ENCODE measurements at regions not wholly inside any gene's neighbourhood (a gene's known extent, or its start where the extent isn't known, plus 50 kb on each side); places are given as distances from the start of the nearest gene placed in this dataset.

DNA sequence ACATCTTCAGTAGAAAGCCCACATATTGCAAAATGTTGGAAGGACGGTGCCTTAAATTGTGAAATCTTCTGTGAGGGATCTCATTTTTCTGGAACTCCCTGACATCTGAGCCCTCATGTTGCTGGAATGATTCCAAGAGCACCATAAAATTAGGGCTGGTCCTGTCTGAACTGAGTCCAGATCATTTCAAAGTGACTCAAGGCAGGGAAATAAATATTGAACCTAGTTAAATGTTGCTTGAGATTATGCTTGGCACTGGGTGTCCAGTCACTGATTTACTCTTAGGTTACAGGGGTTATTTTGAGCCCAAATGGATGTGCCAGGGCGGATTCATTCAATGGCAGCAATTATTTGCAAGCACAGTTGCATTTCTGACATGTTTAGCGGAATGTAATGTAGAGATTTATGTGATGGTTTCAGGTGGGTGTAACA is 437.0 kb downstream of the PIK3R1 start:
- TF ChIP-seq, protein P1, sequence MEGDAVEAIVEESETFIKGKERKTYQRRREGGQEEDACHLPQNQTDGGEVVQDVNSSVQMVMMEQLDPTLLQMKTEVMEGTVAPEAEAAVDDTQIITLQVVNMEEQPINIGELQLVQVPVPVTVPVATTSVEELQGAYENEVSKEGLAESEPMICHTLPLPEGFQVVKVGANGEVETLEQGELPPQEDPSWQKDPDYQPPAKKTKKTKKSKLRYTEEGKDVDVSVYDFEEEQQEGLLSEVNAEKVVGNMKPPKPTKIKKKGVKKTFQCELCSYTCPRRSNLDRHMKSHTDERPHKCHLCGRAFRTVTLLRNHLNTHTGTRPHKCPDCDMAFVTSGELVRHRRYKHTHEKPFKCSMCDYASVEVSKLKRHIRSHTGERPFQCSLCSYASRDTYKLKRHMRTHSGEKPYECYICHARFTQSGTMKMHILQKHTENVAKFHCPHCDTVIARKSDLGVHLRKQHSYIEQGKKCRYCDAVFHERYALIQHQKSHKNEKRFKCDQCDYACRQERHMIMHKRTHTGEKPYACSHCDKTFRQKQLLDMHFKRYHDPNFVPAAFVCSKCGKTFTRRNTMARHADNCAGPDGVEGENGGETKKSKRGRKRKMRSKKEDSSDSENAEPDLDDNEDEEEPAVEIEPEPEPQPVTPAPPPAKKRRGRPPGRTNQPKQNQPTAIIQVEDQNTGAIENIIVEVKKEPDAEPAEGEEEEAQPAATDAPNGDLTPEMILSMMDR (IDR thresholded peaks at IDR 0.05) = no peak
- no peak for TF ChIP-seq EP300 (IDR thresholded peaks at IDR 0.05)
- TF ChIP-seq POLR2A (IDR thresholded peaks at IDR 0.05) = no peak
- Histone ChIP-seq H3K4me3 (no peak overlapping the region), H3K27me3 (no peaks in the 10 kb centered on the region), H3K4me1 (ENCODE audit: insufficient read depth) (no peaks in the 10 kb centered on the region), H3K27ac (no peak overlapping the region), H3K9me3 (no peaks in the 10 kb centered on the region), H3K36me3 (no peaks in the 10 kb centered on the region)
- no peak for DNase-seq
- WGBS, 3 donors = 61 to 82% (median 75%) methylated on average over 3 of the region's 3 CpGs
- intact Hi-C loops (cut with DNase I) = no loop called here

DNA sequence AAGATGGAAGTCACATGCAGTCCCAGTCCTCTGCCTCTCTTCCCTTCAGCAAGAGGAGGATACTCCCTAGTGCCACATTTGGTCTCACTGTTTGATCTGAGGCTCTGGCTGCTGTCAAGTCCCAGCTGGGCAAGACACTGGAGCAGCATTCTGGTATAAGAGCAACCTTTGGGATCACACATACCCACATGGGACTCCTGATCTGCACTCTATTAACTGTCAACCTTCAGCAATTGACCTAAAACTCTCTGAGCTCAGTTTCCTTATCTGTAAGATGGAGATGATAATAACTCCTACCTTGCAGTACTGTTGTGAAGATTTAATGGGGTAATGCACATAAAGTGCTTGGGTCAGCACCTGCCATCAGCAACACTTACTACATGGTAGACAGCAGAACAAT is 437.9 kb downstream of the PIK3R1 start:
- H3K4me3 ChIP-seq = no peak overlapping the region
- H3K36me3 ChIP-seq = no peaks in the 10 kb centered on the region
- H3K4me1 ChIP-seq (ENCODE audit: insufficient read depth) = no peaks in the 10 kb centered on the region
- intact Hi-C loops (cut with DNase I) = no loop called here
- no peak for DNase-seq
- no peaks in the 10 kb centered on the region for H3K9me3 ChIP-seq
- no peak overlapping the region for H3K27ac ChIP-seq
- TF ChIP-seq EP300 (IDR thresholded peaks at IDR 0.05) (no peak), POLR2A (IDR thresholded peaks at IDR 0.05) (no peak)
- TF ChIP-seq, protein P1 (IDR thresholded peaks at IDR 0.05) = no peak
- no peaks in the 10 kb centered on the region for H3K27me3 ChIP-seq

DNA sequence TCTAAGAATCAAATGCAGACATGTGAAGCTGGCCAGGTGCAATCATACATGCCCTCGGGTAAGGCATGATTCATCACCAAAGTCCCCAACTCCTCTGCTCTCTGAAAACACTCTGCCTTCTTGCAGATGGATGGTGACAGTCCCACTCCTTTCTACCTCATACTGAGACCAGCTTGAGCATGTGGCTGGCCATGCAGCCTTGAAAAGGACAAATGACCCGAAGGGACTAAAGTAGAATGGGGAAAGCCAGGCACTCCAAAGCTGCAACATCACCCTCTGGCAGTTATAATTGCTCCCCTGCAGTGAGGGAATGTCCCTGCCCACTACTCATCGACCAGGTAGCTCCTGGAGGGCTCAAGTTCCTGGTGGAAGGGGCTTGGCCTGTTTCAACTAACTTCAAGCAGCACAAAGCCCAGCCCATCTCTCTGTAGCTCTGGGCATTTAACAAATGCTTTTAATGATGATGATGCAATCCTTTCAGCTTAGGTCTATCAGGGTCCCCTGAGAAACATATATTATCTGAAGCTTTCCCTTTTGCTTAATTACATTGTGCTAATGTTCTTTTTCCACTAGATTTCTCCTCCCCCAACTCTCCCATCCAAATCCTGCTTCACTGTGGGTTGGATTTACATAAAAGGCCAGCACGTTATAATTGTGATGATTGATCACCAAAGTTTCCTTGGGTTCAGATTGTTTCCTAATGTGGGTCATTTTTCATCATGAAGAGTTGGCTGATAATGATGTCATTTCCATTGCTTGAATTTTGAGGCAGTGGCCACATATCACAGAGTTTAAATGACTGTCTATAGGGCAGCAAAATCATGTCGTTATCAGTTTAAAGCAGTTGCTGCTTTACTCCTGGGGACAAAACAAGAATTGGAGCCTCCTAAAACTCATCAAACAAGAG is 436.5 kb upstream of the SLC30A5 start:
- no peak for TF ChIP-seq EP300 (IDR thresholded peaks at IDR 0.05)
- no peak for TF ChIP-seq POLR2A (IDR thresholded peaks at IDR 0.05)
- TF ChIP-seq, protein P1 (IDR thresholded peaks at IDR 0.05) = no peak
- DNase-seq = no peak
- Histone ChIP-seq H3K27me3 (no peaks in the 10 kb centered on the region), H3K4me1 (ENCODE audit: insufficient read depth) (no peaks in the 10 kb centered on the region), H3K4me3 (no peak overlapping the region), H3K27ac (no peak overlapping the region), H3K36me3 (no peaks in the 10 kb centered on the region), H3K9me3 (no peaks in the 10 kb centered on the region)
- intact Hi-C loops (cut with DNase I) = no loop called here
- WGBS, 3 donors = 23 to 28% (median 28%) methylated on average over 5 of the region's 5 CpGs

DNA sequence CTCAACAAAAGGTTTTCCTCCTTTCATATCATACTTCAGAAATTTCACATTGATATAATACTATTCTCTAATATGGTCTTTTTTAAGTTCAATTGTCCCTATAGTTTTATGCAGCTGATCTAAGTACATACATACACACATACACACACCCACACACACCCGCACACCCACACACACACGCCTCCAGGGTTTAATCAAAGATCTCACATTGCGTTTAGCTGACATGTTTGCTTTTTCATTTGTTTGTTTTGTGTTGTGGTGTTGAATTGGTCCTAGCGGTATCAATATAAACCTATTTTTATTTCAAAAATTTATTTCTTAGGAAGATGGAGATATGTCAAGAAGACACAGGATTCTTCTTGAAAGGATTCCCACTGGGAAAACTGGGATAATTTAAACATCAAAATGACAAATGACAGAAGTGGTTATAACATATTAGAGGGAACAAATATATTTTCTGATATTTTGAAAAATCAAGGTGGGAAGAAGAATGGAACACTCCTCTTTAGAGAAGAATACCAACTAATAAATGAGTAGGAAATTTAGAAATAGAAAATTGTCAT is 434.9 kb upstream of the SLC30A5 start:
- WGBS, 3 donors = 87 to 93% (median 93%) methylated on average over 4 of the region's 4 CpGs
- H3K9me3 ChIP-seq = no peaks in the 10 kb centered on the region
- intact Hi-C loops (cut with DNase I) = no loop called here
- TF ChIP-seq, protein P1 (IDR thresholded peaks at IDR 0.05) = no peak
- TF ChIP-seq POLR2A (IDR thresholded peaks at IDR 0.05) = no peak
- no peak for TF ChIP-seq EP300 (IDR thresholded peaks at IDR 0.05)
- DNase-seq = no peak
- H3K27ac ChIP-seq = no peak overlapping the region
- no peak overlapping the region for H3K4me3 ChIP-seq
- no peaks in the 10 kb centered on the region for H3K27me3 ChIP-seq
- H3K4me1 ChIP-seq (ENCODE audit: insufficient read depth) = no peaks in the 10 kb centered on the region
- H3K36me3 ChIP-seq = no peaks in the 10 kb centered on the region

All from ovary (tissue), 7 donors.